ENCODE measurements at regions not wholly inside any gene's neighbourhood (a gene's known extent, or its start where the extent isn't known, plus 50 kb on each side); places are given as distances from the start of the nearest gene placed in this dataset.
A peak's percentile ranks its signal among the peaks of the same experiment; 100 is the strongest.
"Not testable (repeated sequence)": the region's sequence is repeated elsewhere in the genome, so short reads cannot be mapped to it uniquely, and the experiment has no call there.

GRCh38 chr10:62928763-62929162, 112.6 kb upstream of the EGR2 start:
- not testable (repeated sequence) for DNase-seq (ENCODE audit: low spot score)

GRCh38 chr10:62926407-62926806, 110.2 kb upstream of the EGR2 start:
- DNase-seq (ENCODE audit: low spot score) = no peak

DNA sequence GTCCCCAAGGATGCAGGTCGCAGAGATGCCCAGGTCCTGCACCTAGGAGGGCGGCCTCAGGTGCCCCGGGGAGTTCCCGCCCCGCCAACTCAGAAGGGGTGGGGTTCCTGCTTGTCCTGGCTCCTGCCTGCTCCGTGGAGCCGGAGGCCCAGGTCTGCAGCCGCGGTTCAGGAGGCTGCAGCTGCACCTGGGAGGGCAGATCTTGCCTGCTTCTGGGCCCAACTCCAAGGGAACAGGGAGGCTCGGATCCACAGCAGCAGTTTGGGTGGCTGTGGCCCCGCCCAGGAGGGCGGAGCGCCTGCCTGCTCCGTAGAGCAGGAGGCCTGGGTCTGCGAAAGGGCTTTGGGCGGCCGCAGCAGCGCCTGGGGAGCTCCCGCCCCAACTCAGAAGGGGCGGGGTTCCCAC, 108.2 kb upstream of the EGR2 start:
- DNase-seq (ENCODE audit: low spot score) = no peak

- no peak for DNase-seq (ENCODE audit: low spot score)
Observed at GRCh38 chr10:62919776-62920175, 103.6 kb upstream of the EGR2 start.

DNA sequence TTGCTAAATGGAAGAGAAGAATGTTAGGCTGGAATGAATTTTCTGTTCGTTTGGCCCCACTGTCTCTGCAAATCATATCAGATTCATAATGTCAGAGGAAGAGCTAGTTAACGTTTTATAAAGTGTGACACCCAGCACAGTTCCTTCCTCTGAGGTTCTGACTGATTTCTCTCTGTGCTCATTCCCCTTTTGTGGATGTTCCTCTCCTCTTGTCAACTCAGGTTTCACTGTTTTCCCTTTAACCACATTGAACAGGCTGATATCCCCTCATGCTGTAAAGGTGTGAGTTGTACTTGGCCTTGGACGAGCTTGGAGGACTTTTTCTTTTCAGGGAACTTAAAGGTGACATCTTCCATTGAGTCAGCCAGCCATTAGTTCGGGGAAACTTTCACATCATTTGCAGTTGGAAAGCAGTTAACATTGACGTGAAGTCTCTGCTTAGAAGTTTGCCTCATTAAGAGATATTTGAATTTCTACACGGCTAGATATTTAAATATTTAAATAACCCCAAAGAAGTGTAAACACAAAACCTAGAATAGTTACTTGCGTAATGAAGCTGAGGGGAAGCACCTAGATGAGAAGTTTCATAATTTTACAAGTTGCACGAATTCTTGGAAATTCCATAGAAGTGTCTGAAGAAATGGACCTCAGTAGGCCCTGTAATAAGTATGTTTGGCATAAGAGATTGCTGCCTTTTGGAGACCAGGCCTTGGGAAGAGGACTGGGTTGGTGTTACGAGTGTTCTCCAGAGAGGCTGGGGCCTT, 101.5 kb upstream of the EGR2 start:
- DNase-seq (ENCODE audit: low spot score) = no peak

GRCh38 chr10:62916141-62916603, 100.0 kb upstream of the EGR2 start:
- peak; percentile 12 for DNase-seq (ENCODE audit: low spot score)

GRCh38 chr10:62915158-62915557, 99.0 kb upstream of the EGR2 start:
- no peak for DNase-seq (ENCODE audit: low spot score)

DNA sequence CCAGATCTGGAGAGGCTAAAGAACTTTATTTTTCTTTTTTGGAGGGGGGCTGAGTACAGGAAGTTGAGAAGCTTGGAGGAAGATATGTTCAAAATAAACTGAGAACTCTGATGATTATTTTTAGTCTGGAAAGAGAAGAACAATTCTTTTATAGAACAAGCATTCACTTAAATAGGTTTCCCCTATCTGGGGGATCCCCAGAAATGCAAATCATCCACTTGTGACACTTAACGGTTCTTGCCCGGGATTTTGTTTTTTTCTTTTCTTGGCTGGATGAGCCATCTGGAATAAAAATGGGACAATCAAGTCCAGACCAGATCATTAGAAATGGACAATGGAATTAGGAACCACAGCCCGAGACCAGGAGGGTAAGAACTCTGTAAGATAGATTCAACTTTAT, 95.9 kb upstream of the EGR2 start:
- no peak for DNase-seq (ENCODE audit: low spot score)

DNA sequence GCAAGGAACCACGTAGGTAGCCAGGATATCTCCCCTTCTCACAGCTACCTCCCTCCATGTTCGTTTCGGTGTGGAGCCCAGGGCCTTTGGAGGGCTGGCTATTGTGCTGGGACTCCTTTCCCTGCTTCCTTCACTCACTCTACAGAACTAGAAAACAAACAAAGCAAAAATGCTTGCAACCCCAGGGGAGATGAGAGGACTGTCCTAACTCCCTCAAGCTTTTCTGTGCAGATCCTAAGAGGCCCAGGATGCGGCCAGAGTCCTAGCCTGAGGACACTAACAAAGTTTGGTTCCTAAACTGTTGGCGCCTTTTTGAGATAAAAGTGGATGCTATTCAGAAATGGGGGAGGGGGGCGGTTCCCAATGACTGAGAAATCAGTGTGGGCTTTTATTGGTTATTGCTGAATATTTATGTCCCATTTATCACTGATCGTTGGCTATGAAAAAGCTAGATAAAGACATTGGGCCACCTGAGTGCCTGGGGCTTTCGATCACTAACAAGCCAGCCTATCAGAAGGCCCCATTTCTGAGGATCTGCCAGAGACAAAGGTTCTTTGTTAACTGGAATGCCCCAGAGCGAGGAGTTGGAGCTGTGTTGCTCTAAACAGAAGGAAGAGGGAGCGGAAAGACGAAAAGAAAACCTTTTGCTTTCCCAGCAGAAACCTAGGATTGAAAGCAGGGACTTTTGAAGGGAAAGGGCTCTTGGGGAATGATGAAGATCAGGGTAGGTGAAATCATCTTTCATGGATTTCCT, 95.2 kb upstream of the EGR2 start:
- no peak for DNase-seq (ENCODE audit: low spot score)

DNA sequence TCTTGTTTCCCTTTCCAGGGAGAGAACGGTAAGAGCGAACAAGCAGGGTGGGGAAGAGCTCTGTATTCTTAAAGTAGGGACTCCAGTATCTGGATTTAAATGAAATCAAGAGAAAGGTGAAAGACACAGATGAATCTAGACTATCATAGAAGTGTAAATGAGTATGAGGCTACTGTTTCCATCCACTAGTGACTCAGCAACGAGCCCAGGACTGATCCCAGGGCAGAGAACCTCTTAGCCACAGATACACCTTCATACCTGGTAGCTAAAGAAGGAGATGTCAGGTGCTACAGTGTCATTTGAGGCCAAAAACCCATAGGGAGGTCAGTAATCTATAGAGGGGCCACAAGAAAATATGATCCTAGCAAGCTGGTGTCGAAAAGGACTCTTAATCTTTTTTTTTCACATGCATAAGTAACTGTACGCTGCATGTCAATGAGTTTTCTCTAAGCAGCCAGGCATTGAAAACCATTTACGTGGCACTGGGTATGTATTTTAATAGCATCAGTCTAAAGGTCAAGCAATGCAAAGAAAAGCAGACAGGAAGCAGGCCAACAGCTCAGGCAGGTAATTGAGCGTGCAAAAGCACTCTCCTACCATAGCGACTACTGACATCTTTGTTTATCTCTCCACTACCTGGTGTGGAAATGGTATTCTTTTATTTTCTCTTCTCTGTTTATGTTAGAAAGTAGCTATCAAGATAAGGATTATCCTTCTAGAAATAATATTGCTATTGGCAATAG, 91.5 kb upstream of the EGR2 start:
- DNase-seq (ENCODE audit: low spot score) = no peak

DNA sequence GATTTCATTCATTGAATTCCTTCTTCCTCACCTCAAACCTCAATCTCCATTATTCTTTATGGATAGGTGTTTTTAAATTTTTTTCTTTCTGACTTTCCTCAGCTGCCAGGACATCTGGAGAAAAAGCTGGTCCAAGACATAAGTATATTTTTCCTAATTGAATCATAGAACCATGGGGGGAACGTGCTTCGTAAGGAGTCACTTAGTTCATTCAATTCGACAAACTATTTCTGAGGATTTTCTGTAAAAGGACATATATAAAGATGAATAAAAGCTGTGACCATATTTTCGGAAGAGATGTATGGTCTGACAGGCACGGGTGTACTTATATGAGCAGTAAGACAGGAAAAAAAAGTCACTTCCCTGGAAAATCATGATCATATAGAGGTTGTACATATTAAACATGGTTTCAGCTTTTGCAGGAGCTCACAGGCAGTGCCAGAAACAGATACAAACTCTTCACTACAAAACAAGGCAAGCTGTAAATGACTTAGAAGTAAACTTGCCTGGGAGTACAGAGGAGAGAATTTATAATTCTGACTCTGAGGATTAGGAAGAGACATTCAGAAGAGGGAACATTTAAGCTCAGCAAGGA, 88.2 kb upstream of the EGR2 start:
- no peak for DNase-seq (ENCODE audit: low spot score)

GRCh38 chr10:62903828-62904227, 87.7 kb upstream of the EGR2 start:
- no peak for DNase-seq (ENCODE audit: low spot score)

GRCh38 chr10:62900829-62901571, 84.8 kb upstream of the EGR2 start:
- DNase-seq (ENCODE audit: low spot score) = no peak

GRCh38 chr10:62899311-62899710, 83.1 kb upstream of the EGR2 start:
- DNase-seq (ENCODE audit: low spot score) = peak; percentile 58

DNA sequence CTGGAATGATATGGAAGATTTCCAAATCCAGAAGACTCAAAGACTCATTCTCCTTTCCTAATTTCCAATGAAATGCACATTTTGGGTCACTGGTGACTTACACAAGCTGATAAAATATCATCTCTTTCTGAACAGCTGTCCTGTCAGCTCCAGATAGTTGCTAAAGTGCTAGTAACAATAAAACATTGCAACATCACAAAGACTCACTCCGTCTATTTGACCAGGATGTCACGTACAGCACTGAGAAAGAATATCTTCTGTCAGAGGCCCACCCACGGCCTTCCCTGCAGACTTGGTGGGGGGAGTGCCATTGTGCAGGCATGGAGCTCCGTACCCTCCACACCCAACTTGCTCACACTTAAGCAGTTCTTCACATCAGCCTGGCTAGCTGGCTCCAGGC, 78.9 kb upstream of the EGR2 start:
- DNase-seq (ENCODE audit: low spot score) = no peak

DNA sequence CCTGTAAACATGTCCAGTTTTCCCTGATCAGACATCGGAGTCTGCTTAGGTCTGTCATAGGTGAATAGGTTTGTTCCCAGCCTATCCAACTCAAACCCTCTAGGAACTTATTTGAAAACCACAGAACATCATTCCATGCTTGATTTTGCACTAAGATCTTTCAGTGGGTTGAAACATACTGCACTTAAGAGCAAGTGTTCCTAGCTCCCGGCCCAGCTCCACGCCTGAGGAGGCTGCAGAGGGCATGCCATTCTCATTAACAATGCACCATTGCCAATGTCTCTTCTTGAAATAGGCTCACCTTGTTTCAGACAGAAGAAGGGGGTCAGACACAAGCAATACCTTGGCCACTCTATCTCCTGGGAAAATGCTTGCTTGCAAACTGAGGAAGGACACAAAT, 78.0 kb upstream of the EGR2 start:
- DNase-seq (ENCODE audit: low spot score) = no peak

DNA sequence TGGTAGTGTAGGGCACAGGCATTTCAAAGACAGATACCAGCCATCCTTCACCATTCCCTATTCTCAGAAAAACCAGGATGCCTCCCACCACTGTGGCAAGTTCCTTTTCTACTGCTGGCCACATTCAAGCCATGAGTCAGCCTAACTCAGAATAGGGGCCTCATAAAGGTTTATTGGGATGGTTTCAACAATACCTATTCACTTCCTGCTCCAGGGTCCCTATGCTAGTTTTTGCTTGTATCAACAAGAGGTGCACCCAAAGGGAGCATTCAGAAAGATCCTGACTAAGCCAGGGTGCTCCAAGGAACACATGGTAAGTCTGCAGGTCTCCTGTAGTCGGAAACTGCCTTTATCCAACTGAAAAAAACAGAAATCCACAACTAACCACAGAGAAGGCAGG, 76.9 kb upstream of the EGR2 start:
- DNase-seq (ENCODE audit: low spot score) = no peak

GRCh38 chr10:62890395-62890794, 74.2 kb upstream of the EGR2 start:
- no peak for DNase-seq (ENCODE audit: low spot score)

DNA sequence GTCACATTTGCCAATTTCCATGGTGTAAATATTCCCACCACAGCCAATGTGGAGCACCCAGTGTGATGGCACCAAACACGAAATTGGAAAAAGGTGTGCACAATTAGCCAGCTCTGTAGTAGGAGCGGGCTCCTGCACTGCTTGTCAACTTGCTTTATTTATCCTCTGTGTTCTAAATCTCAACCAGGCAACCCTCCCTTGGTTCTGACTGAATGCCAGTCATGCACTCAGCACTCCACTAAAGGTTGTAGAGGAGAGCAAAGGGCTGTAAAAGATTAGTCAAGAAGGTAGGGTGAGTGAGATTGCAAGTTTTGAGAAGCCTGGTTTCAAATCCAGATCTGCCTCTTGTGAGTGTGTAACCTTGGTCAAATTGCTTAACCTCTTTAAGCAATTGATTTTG, 71.5 kb upstream of the EGR2 start:
- no peak for DNase-seq (ENCODE audit: low spot score)

DNA sequence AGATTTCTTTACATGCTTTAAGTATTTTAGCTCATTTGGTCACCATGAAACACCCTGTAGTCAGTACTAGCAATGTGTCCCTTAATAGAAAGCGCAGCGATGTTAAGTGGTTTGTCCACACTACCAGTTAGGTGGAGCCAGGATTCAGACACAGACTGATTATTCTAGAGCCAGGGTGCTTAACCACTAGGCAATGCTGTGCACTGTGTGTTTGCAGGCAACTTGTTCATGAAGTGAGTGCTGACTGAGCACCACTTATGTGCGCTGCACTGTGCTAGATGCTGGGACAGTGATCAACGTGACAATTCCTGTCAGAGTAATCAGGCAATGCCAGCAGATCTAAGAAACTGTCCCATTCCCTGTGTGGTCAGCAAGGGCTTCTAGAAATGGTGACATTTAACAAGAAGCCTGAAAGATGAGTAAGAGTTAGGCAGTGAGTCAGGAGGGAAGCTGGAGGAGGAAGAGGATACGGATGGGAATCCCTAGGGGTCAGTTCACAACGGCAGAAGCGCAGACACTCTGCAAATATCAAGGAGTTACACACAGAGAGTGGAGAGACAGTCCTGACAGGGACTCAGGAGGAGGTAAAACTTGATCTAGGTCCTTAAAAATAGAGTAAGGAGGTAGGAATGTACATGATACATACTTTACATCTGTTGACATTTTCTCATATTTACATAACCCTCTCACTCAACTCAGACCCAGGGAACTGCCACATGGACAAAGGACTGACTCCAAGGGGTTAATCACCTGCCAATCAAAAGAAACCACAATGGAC, 69.7 kb upstream of the EGR2 start:
- DNase-seq (ENCODE audit: low spot score) = no peak

DNA sequence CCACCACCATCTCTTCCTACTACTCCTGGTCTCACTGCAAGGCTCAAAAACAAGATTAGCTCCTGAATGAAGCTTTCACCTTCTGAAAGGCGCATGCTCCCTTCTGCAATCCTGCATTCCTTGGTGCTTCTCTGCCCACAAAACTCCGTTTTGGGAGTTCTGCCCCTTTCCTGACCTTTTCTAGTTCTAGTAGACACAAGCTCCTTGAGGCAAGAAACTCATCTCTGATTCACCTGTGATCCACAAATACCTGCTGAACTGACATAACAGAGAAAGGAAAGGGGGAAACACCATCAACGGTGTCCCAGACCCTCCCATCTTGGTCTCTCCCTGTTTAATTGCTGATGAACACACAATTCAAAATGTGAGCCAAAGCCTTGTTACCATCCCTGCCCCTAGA, 64.0 kb upstream of the EGR2 start:
- DNase-seq (ENCODE audit: low spot score) = no peak

Data from umbilical cord (tissue), 1 donor.